ENCODE measurements at regions not wholly inside any gene's neighbourhood (a gene's known extent, or its start where the extent isn't known, plus 50 kb on each side); places are given as distances from the start of the nearest gene placed in this dataset.

DNA sequence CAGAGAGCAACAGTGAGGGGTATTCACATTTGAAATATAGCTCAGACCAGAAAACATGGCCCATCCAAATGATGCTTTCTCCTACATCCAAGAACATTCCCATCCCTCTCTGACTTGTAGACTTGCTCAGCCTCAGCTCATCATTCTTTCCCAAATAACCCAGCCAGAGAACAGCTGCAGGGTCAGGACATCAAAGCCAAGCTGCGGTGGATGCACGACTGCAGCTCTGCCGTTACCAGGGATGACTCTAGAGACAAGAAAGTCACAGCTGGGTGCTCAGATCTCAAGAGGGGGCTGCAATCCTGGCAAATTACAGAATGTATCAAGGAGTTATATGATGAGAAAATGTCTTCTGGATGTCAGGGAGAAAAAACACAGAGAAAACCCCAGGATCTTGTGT, 944.3 kb downstream of the NTRK3 start:
- Histone ChIP-seq H3K79me1 (ENCODE audit: low read depth in 1 of 2, low read length in 2 of 2) (no peaks in the 10 kb centered on the region), H3K23ac (ENCODE audit: low read depth, low read length) (no peak overlapping the region), H2AFZ (replicated peaks; ENCODE audit: low read length, poor library complexity) (no peak overlapping the region), H3K27ac (ENCODE audit: insufficient read depth, low read length) (no peak overlapping the region), H2BK20ac (ENCODE audit: low read depth, low read length) (no peak overlapping the region), H2AK5ac (ENCODE audit: low read depth, low read length) (no peak overlapping the region), H3K9ac (ENCODE audit: low read depth, low read length) (no peak overlapping the region), H2BK120ac (ENCODE audit: low read depth, low read length) (no peak overlapping the region), H3K36me3 (ENCODE audit: control insufficient read depth, insufficient read depth, low read length) (no peaks in the 10 kb centered on the region), H3K18ac (ENCODE audit: low read depth, low read length) (no peak overlapping the region), H3K27me3 (ENCODE audit: control insufficient read depth, insufficient read depth, low read length) (no peaks in the 10 kb centered on the region), H3K56ac (ENCODE audit: extremely low read depth, insufficient read depth, low read length) (no peak overlapping the region), H3K9me3 (ENCODE audit: control insufficient read depth, insufficient read depth, low read length) (peaks cover 3% of the 10 kb centered on the region; the same call in 1 of the 2 replicates), H3K9me1 (ENCODE audit: insufficient read depth, low read length) (no peaks in the 10 kb centered on the region), H4K20me1 (ENCODE audit: insufficient read depth, low read length) (no peaks in the 10 kb centered on the region), H3K4me2 (ENCODE audit: low read depth, low read length) (no peak overlapping the region), H3K14ac (replicated peaks; ENCODE audit: low read depth, low read length) (no peak overlapping the region), H3K4me3 (ENCODE audit: insufficient read depth, low read depth, low read length) (no peak overlapping the region), H4K91ac (ENCODE audit: insufficient read depth, low read depth, low read length) (no peak overlapping the region), H3K4ac (ENCODE audit: low read depth, low read length) (no peak overlapping the region), H4K5ac (ENCODE audit: low read depth, low read length) (no peak overlapping the region), H2AK9ac (replicated peaks; ENCODE audit: low read depth, low read length, poor library complexity) (no peak overlapping the region), H2BK5ac (ENCODE audit: low read depth, low read length, poor library complexity, severe bottlenecking) (no peak overlapping the region), H4K8ac (ENCODE audit: low read depth in 2 of 2, low read length in 2 of 2) (no peak overlapping the region), H3K4me1 (ENCODE audit: control insufficient read depth, insufficient read depth, low read length) (no peaks in the 10 kb centered on the region), H2BK15ac (ENCODE audit: low read depth, low read length) (no peak overlapping the region)
- ChIA-PET CTCF (no interaction called here), POLR2A (ENCODE audit: unreplicated experiment) (no interaction called here)
- intact Hi-C loops (cut with micrococcal nuclease) = no loop called here
- DNase-seq = no peak
- no peak for TF ChIP-seq RFX5 (IDR thresholded peaks at IDR 0.05; ENCODE audit: low read depth, low read length)
- TF ChIP-seq POLR2A (IDR thresholded peaks at IDR 0.05; ENCODE audit: low read depth, low read length) = no peak
- TF ChIP-seq, protein P1, sequence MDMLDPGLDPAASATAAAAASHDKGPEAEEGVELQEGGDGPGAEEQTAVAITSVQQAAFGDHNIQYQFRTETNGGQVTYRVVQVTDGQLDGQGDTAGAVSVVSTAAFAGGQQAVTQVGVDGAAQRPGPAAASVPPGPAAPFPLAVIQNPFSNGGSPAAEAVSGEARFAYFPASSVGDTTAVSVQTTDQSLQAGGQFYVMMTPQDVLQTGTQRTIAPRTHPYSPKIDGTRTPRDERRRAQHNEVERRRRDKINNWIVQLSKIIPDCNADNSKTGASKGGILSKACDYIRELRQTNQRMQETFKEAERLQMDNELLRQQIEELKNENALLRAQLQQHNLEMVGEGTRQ (IDR thresholded peaks at IDR 0.05; ENCODE audit: low read depth, low read length) = no peak
- no peak for TF ChIP-seq NFE2L2 (IDR thresholded peaks at IDR 0.05; ENCODE audit: low read depth, low read length)
- no peak for TF ChIP-seq MAZ (IDR thresholded peaks at IDR 0.05; ENCODE audit: borderline replicate concordance, low read depth, low read length)
- no peak for TF ChIP-seq RAD21 (IDR thresholded peaks at IDR 0.05; ENCODE audit: low read length)
- no peak for TF ChIP-seq FOS (IDR thresholded peaks at IDR 0.05; ENCODE audit: low read depth, low read length)
- TF ChIP-seq ELK1 (IDR thresholded peaks at IDR 0.05; ENCODE audit: borderline replicate concordance, low read depth, low read length) = no peak
- TF ChIP-seq SMC3 (IDR thresholded peaks at IDR 0.05; ENCODE audit: low read depth, low read length) = no peak
- no peak for TF ChIP-seq MXI1 (IDR thresholded peaks at IDR 0.05; ENCODE audit: borderline replicate concordance, low read depth, low read length)
- TF ChIP-seq BHLHE40 (IDR thresholded peaks at IDR 0.05; ENCODE audit: low read depth, low read length) = no peak
- no peak for TF ChIP-seq CTCF (conservative IDR thresholded peaks at IDR 0.05; ENCODE audit: low read depth, low read length)
- no peak for TF ChIP-seq CHD1 (IDR thresholded peaks at IDR 0.05; ENCODE audit: low read depth, low read length)
- TF ChIP-seq CEBPB (IDR thresholded peaks at IDR 0.05; ENCODE audit: low read depth, low read length) = no peak
- TF ChIP-seq MAFK (IDR thresholded peaks at IDR 0.05; ENCODE audit: low read depth, low read length) = no peak
- TF ChIP-seq RCOR1 (IDR thresholded peaks at IDR 0.05; ENCODE audit: insufficient replicate concordance, low read length) = no peak
- BruUV-seq (replicated peaks) = no TSS peak
- in situ Hi-C loops (cut with MboI; ENCODE audit: low sequenced_read_pairs) = no loop called here
- WGBS, 2 experiments (ENCODE audit: extremely low coverage in 2 of 2, insufficient read length in 1 of 2) = no CpG with 5 or more reads among the region's 3 CpGs
- dilution Hi-C loops (cut with HindIII; ENCODE audit: low sequenced_read_pairs, unreplicated experiment) = no loop called here
- ATAC-seq (ENCODE audit: low read depth) = no peak
